GM13976 (cell line): ENCODE measurements at regions not wholly inside any gene's neighbourhood (a gene's known extent, or its start where the extent isn't known, plus 50 kb on each side); places are given as distances from the start of the nearest gene placed in this dataset.

Experiments used
- DNase-seq: peaks from one replicate; pipeline ENCODE4 v3.0.0; 2012; ENCODE audit warnings: low spot score
- CTCF ChIP-seq: IDR thresholded peaks from 2 replicates; pipeline ENCODE4 v1.5.1; 2012; ENCODE audit warnings: borderline replicate concordance, mild to moderate bottlenecking; ENCODE audit not compliant: insufficient read depth; ENCODE audit errors: extremely low read depth, missing control alignments, control extremely low read depth
- in situ Hi-C: fragments of 300-500 bp; cut with MboI; formaldehyde crosslinking; loops from one replicate; pipeline ENCODE4 v1.12.0; 2022; ENCODE audit warnings: low sequenced_read_pairs, mixed read lengths, inconsistent platforms; ENCODE audit not compliant: unreplicated experiment

DNA sequence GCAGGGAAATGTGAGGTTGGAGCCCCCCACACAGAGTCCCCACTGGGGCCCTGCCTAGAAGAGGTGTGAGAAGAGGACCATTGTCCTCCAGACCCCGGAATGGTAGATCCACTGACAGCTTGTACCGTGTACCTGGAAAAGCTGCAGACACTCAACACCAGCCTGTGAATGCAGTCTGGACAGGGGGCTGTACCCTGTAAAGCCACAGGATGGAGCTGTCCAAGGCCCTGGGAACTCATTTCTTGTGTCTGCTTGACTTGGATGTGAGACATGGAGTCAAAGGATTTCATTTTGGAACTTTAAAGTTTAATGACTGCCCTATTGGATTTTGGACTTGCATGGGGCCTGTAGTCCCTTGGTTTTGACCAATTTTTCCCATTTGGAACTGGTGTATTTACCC lies 535.0 kb upstream of the MEF2C start:
- in situ Hi-C loops = no loop called here
- DNase-seq = no peak
- no peak for TF ChIP-seq CTCF

GRCh38 chr5:89417515-89417914 lies 534.5 kb upstream of the MEF2C start:
- no peak for TF ChIP-seq CTCF
- in situ Hi-C loops = no loop called here

DNA sequence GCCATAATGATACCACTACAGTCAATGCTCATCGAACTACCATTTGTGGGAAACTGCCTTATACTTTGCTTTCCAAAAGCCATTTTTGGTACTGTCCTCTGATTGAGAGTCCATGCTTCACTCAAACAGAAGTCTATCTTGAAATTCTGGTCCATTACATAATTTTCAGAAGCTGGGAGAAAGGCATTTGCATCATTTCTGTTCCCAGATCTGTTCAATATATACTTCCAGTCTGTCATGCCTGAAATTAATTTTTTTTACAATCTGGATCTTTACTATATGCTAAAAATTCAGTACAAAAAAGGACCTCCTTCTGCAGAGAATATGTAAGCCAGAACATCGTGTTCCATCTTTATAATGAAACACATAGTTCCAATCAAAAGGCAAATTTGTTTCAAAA lies 528.9 kb upstream of the MEF2C start:
- no peak for TF ChIP-seq CTCF
- no peak for DNase-seq
- in situ Hi-C loops = no loop called here

More at GRCh38 chr5:89417515-89417914, 534.5 kb upstream of the MEF2C start:
- DNase-seq = no peak

DNA sequence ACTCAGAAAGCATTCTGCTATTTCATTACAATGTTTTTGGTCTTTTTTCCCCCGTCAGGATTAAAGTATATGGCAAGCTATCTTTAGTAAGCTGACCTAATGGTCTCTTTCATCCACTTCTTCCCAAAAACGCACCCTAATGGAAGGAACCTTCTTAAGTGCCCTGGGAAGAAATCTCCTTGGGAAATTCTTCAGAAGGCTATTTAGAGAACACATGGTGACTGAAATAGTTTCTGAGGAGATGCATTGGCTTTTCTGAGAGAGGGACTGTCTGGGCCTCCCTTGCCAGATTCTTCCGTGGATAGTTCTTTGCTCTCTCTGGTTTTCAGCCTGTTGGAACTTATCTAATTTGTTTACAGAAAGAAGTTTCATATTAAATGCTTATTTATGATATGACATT lies 524.1 kb upstream of the MEF2C start:
- DNase-seq = no peak
- TF ChIP-seq CTCF = no peak
- in situ Hi-C loops = no loop called here

DNA sequence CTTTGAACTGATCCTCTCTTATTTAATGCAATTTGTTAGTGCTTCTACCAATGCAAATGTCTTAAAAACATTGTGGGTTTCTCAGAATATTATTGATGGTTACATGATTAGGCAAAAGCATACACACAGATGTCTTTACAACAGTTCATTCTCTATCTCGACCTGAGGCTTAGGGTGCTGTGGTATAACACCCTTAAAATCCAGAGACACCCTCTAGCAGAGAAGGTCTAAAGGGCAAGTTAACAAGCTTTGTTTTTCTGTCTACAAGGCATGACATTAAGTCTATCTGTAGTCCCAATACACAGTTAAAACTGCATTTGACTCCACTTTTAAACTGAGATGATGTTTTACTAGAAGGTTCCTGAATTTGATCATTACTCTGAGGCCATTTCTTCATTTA lies 518.7 kb upstream of the MEF2C start:
- in situ Hi-C loops = no loop called here
- no peak for TF ChIP-seq CTCF
- DNase-seq = no peak

DNA sequence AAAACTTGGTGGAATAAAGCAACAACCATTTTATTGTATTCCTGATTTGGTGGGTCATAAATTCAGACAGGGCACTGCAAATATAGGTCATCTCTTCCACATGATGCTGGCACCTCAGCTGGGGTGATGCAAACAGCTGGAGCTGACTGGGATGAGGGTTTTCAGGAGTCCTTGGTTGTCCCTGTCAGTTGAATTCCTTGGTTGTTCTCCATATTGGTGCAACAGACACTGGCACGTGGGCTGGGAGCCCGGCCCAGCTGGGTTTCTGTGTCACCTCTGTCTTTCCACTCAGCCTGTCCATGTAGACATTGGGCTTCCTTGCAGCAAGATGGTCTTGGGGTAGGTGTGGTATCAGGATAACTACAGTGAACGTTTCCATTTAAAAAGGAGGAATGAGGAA lies 518.0 kb upstream of the MEF2C start:
- TF ChIP-seq CTCF = no peak
- DNase-seq = no peak
- in situ Hi-C loops = no loop called here

- no peak for TF ChIP-seq CTCF
Observed at GRCh38 chr5:89399548-89399947, 516.6 kb upstream of the MEF2C start.

More at GRCh38 chr5:89399548-89399947, 516.6 kb upstream of the MEF2C start:
- in situ Hi-C loops = no loop called here
- DNase-seq = peak; percentile 20
